Activated naive CD4-positive, alpha-beta T cell (primary cell): ENCODE measurements at regions not wholly inside any gene's neighbourhood (a gene's known extent, or its start where the extent isn't known, plus 50 kb on each side); places are given as distances from the start of the nearest gene placed in this dataset.
"Not testable (repeated sequence)": the region's sequence is repeated elsewhere in the genome, so short reads cannot be mapped to it uniquely, and the experiment has no call there.

Source experiments
- DNase-seq, 4 experiments: peaks; one replicate each; lab custom pipeline; 2025; lab: John Stamatoyannopoulos, UW

DNA sequence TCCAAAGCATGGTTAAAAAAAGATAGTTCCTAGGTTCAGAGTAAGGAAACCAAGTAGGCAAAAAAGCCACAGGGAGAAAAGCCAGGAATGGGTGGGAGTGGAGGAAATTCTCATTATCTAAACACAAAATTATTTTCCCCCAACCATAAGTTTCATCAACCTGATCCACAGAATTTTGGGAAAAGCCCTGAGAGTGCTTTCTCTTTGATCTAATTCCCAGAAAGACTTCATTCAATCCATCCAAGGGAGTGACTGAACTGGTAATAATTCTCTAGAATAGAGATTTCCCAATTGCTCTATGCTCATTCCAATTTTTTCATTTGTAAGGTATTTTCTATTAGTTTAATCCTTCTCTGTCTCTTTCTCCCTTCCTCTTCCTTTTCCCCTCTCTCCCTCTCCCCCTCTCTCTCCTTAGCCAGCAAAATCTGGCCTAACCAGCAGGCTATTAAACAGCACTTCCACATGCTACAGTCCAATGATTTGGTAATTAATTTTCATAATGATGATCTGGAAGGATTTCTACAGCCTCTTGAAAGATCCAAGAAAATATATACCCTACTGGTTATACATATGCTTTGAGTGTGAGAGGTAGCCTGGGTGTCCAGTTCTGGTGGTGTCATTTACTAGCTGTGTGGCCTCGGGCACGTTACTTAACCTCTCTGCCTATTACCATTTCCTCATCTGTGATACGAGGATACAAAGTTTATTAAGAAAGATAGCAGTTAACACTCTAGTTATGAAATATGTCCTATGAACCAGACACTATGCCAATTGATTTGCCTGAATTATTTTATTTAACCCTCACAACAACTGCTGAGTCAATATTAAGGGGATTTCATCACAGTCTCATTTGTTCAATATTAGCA, 251.5 kb upstream of the RASGEF1B start:
- no peak for DNase-seq

DNA sequence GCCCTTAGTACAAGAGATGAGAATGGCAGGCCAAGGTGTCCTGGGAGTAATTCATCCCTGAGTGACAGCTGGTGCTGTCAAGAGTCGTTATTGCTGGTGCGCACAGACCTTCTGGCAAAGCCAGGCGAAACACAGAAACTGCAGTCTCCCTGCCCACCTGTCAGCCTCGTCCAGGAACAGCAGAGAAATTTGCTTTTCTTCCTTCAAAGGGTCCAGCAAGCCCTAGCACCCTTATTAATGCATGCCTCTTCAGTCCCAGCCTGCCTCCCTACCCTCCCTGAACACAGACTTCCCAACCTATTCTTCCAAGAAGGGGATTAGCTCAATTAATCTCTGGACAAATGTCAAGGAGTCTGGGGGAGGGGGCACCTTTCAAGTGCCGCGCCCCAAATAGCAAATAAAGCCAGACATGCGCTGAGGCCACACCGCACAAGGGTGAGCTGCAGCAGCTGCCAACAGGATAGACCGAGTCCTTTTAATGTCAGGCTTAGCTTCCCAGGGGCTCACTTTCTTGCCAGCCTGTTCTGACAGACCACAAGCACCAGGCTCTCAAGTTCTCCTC, 250.7 kb upstream of the RASGEF1B start:
- DNase-seq: no peak

DNA sequence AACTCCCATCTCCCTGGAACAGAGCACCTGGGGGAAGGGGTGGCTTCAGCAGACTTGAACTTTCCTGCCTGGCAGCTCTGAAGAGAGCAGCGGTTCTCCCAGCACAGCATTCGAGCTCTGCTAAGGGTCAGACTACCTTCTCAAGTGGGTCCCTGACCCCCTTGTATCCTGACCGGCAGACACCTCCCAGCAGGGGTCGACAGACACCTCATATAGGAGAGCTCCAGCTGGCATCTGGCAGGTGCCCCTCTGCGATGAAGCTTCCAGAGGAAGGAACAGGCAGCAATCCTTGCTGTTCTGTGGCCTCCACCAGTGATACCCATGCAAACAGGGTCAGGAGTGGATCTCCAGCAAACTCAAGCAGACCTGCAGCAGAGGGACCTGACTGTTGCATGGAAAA, 244.1 kb upstream of the RASGEF1B start:
- DNase-seq: no peak

DNA sequence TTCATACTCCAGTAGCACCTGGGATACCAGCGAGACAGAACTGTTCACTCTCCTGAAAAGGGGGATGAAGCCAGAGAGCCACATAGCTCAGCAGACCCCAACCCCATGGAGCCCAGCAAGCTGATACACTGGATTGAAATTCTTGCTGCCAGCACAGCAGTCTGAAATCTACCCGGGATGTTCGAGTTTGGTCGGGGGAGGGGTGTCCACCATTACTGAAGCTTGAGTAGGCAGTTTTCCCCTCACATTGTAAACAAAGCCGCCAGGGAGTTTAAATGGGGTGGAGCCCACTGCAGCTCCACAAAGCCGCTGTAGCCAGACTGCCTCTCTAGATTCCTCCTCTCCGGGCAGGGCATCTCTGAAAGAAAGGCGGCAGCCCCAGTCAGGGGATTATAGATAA, 243.7 kb upstream of the RASGEF1B start:
- not testable (repeated sequence) for DNase-seq

DNA sequence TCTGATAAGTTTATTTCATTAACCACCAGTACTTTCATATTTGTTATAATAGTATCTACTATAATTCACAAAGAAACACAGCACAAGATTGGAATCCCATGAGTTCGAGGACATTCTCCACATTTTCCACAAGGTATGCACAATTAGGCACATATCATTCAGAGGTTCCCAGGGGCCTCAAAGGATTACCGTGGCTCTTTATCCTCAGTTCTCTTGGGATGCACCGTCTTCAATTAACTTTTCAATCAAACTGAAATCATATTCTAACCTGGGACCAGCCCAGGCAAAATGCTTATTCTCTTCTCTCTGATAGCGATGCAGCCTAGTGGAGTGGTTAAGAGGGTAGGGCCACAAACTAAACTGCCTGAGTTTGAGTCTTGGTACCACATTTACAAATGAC, 242.6 kb upstream of the RASGEF1B start:
- DNase-seq: no peak

DNA sequence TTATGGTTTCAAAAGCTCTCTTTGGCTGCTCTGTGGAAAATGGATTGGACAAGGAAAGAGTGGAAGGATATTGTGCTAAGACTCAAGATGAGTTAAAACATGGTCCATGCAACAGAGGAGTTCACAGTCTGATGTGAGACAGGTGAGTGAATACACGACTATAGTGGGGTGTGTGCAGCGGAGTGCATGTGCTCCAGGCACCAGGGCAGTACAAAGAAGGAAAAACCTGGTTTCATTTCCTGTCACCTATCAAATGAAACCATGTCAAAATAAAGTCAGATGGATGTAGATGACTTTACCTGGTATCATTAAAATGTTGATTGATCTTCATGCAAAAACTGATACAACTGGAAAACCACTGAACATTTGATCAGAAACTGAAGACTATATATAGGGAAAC, 241.0 kb upstream of the RASGEF1B start:
- DNase-seq: no peak

DNA sequence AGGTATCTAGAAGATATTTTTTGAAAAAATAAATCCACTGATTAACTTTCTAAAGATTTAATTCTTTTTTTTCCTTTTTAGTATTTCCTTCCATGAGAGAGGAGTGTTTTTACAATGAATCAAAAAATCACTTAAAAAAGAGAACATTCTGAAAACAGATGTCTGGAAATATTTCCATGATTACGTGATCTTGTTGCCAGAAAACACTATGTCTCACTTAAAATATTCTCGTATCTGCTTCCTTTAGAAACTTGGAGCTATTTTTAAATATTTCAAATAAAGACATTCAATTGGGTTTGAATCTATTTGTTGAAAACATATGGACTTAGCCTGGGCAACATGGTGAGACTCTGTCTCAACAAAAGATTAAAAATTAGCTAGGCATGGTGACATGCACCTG, 232.8 kb upstream of the RASGEF1B start:
- DNase-seq: no peak

DNA sequence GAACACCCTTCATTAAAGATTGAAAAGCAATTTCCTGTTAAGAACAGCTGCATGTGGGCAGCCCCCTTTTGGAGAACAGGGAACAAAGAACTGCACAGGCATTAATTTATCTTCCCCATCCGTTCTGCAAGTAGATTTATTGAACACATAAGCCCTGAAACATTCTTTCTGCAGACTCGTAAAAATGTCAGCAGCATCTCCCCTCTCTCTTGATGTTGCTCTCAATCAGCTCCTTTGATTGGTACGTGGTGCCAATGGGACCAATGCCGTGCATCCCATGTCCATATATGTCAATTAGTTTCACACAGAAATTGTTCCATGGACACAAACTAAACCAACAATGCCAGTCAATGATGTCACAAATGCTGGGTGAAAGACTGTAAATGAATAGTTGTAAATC, 228.5 kb upstream of the RASGEF1B start:
- no peak for DNase-seq

DNA sequence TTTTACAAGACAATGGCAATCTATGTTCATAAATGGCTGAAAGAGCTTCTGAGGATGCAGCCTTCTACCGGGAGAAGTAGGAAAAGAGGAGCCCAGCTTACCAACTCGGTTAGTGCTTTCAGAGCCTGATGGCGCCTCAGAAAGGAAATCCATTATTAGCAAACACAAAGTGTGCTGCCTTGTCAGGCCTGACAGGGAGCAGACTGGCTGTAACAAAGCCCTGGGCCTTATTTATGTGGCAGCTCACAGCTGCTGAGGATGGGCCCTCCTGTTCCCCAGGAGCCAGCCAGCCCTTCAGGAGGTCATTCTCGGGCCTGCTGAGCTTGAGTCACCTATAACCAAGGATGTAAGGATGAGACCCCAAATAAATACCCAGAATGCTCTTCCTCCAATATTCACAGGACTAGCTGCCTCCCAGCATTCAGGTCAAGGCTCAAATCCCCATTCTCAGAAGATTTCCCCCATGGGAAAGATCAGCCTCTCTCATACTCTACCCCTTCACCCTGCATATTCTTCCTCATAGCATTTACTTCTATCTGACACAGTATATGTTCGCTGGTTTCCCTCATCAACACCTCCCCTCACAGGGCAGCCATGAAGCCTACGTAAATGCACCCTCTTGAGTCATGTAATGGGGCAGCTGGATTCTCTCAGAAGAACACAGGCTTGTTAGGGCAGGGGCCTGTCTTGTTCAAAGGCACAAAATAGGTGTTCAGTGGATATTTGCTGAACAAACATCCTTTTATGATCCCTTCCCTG, 227.0 kb upstream of the RASGEF1B start:
- no peak for DNase-seq

DNA sequence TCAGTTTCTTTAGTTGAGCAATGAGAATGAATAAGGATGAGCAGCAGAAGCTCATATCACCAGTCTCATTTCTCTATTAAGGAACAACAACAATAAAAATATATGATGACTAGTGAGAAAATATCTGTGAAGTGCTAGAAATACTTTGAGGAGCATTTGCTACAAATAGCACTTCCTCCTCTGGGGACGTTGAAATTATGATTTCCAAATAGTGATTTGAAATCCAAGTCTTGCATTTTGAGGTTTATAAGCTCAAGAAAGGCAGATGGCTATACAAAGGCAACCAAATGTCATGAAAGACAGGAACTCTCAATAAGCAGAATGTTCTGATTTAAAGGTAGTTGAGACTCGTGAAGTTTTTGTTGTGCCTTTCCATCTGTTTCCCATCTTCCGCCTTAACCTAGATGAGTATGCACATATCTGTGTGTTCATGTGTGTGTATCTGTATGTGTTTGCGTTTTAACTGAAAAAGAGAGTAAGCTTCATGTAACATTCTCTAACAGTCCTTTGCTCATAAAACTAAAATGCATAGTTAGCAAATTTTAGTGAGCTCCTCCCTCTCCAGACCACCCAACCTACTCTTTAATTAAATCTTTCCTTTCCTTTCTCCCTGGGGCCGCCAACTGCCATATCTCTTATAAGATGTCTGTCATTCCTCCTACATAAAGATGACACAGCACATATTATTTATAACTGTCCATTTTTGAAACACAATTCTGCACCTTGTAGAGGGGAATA, 222.6 kb upstream of the RASGEF1B start:
- DNase-seq: no peak

DNA sequence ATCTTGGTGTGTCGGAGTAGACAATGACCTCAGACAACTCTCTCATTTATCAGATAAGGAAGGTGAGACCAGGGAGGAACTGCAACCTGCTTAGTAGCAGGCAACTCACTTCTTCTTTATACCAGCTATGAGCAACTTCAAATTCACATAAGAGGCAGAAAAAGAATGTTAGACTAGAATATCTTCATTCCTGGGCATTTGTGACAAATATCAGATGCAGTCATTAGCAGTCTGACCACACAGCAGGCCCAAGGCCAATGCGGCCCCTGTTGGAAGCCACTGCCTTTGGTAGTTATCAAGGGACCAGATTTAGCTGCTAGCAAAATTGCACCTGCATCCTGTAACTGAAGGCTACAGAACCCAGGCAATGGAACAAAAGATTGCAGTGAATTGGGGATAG, 219.2 kb upstream of the RASGEF1B start:
- no peak for DNase-seq

DNA sequence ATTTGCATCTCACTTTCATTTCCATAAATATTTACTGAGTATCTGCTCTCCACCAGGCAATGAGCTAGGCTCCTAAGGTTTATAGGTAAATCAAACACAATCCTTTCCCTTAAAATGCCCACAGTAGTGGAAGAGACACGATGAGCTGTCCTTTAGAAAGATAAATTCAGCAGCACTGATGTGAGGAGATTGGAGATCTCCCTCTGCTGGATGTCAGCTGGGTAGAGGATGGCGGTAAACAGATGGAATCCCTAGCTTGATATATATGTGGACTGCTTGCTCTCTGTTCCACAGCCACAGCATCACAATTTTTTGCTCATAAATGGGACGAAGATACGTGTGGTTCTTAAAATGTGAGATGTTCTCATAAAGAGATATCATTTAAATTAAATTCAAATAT, 216.4 kb upstream of the RASGEF1B start:
- DNase-seq: no peak

DNA sequence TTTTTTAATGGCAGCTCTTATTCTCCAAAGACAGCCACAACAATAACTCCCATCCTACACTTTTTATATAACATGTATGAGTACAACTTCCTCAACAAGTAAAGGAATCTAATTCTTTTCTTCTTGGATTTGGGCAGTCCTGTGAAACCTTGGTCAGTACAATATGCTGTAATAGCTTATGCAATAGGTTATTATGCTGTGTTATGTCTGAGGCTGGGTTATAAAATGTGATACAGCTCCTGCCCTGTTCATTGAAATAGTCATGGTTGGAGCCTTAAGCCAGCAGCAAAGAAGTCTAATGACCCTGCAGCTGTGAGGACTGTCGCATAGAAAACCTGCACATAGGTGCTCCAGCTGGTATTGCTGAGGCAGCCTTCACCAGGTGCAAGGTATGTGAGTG, 215.8 kb upstream of the RASGEF1B start:
- no peak for DNase-seq

DNA sequence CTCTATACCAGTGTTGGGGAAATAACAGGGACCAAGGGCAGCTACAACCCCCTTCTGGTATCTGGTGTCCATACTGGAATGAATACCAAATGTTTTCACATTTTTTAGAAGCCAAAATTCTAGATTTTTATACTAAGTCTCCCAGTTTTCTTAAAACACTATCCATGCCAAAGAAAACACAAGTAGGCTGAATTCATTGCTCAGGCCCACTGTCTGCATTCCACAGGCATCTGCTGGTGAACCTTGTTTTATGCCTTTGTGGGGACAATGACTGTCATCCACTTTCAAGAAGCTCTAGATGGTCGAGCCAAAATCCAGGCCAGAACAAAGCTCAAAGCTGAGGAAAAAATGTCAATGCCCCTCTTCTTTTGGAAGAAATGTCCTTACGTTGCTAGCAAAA, 213.4 kb upstream of the RASGEF1B start:
- DNase-seq: no peak

DNA sequence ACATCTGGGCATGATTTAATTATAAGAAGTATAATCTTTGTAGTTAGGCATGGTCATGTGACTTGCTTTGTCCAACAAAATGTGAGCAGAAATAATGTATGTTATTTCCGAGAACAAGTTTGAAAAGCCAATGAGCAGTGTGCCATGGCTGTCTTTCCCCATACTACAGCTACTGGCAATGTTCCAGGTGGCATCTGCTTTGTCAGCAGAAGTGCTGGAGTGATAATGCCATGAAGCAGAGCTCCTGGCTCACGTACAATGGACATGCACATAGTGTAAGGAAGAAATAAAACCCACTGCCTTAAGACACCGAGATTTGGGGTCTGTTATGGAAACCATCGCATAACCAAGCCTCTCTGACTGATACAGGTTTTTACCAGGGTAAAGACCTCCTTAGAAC, 212.6 kb upstream of the RASGEF1B start:
- DNase-seq: no peak

DNA sequence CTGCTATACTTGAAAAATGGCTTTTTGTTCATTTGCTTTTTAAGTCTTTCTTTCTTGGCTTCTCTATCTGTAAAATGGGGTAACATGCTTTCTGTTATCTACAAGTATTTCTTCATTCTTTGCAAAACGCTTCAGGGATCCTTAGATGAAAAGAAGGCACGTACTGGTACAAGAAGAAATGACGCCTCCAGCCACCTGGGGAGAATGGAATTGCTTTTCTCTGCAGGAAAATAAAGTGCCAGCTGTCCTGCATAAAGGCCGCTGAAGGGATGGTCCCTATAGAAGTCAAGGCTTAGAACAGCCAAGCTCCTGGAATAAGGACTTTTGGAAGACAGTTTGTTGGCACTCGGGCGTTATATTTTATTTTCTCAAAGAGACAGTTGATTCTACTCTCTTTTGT, 210.8 kb upstream of the RASGEF1B start:
- no peak for DNase-seq

DNA sequence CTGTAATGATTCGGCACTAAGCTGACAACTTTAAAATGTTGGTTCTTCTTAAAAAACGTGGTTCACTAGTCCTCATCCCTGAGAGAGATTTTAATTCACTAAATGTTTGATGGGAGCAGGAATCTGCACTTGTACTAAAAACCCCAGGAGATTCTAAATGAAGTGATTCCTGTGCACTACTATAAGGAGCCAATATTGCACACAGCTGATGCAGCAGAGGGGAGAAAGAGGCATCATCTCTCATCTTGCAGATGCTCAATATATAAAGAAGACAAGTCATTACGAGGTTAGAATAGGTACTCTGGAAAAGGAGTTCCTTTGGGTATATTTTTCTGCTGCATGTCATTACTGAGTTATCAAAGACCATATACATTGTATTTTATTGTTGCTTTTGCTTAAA, 207.6 kb upstream of the RASGEF1B start:
- DNase-seq: no peak

DNA sequence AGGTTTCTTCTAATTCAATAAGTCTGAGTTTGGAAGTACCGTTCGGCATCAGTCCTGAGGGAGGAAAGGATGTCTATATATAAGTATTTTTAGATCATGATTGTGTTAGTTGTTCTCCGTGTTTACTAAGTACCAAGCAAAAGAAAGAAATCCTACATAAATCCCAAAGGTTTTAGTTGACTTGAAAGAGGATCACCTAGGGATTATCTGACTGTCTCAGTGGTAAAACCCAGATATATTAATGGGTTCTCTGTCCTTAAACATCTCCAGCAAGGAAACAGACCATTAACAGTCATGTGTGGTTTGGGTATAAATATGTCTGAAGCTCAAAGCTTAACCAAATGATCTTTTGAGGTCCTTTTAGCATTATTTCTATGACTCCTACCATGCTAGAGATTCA, 207.1 kb upstream of the RASGEF1B start:
- no peak for DNase-seq

DNA sequence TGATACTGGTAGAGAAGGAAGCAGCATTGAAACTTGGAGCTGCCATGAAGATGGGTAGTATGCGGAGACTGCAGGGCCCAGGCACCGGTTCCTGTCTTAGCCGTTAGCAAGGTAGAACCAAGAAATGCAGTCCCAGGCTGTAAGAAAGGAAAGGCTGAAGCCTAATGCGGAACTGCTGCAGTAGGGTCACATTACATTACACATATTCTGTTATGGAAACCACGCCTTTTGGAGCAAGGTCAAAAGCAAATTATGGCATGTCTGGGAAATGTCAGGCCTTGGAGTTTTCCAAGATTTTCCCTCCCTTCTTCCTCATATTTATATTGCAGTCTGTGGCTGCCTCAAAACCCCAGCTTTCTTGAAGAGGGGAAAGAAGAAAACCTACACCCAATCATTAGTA, 204.8 kb upstream of the RASGEF1B start:
- DNase-seq: no peak

DNA sequence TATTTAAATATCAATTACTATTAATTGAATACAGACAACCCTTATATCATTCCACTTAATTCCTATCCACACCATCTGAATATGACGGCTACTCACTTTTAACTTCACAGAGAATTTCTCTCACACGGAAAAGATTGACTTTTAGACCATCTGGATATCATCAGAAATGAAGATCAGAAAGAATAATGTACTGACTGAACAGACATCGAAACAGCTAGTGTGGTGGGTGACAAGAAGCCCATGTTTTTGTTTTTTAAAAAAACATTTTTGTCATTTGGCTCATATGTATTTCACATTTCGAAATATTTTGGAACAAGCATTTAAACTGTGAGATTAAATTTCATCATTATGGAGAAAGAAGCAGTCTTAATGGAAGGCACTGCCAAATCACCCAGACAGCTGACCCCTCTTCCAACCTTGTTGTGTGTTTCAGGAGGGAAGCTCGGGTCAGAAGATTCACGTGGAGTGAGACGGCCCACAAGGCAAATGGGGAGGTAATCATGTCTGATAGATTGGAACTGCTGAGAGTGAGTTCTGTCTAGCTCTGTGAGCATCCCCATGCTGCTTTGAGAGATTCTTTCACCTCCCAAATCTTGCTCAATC, 204.2 kb upstream of the RASGEF1B start:
- no peak for DNase-seq

DNA sequence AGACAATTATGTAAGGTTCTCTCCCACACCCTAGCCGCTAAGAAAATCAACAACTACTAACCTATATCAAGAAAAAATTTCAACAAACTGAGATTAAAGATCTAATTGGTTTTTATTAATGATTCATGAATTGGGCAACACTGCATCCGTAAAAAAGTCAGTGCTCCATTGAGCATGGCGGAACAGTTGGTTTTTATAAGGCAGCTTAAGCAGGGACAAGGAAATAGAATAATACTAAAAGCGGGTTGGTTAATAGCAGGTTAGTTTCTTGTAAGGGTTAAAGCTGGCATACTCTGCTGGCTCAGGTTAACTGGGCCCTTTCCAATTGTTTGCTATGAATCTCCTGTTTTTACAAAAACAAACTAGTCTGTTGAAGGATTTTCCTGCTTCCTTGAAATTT, 202.3 kb upstream of the RASGEF1B start:
- DNase-seq: no peak

DNA sequence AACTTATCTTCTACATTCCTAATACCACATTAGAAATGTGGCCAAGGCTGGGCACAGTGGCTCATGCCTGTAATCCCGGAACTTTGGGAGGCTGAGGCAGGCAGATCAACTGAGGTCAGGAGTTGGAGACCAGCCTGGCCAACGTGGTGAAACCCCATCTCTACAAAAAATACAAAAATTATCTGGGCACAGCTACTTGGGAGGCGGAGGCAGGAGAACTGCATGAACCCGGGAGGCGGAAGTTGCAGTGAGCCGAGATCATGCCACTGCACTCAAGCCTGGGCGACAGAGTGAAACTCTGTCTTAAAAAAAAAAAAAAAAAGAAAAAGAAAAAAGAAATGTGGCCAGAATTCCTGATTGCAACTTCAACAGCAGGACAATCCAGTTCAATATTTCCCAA, 196.6 kb upstream of the RASGEF1B start:
- DNase-seq: not testable (repeated sequence)
